CD4-positive, alpha-beta T cell treated with Interleukin-15 for 4 hours (primary cell): ENCODE measurements at regions not wholly inside any gene's neighbourhood (a gene's known extent, or its start where the extent isn't known, plus 50 kb on each side); places are given as distances from the start of the nearest gene placed in this dataset.
"Not testable (repeated sequence)": the region's sequence is repeated elsewhere in the genome, so short reads cannot be mapped to it uniquely, and the experiment has no call there.

Experiments
- DNase-seq: peaks from one replicate; pipeline ENCODE4 v3.0.0-alpha.2; 2020; ENCODE audit warnings: low spot score

DNA sequence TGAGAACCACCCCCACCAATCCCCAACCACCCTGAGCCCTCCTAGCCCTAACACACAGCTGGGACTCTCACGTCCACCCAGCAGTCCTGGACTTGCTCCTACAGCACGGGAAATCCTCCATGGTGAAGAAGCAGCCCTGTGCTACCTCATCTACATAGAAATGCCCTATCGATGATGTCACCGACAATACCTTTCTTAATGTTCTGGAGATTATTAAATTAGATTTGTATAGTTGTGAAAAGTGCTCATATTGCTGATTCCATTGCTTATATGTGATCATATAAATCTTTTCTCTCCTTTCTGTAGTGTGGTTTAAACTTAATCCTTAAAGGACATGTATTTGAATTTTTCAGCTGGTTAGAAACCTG lies 97.1 kb downstream of the PPIAL4G start:
- not testable (repeated sequence) for DNase-seq

- no peak for DNase-seq
These were observed 97.6 kb downstream of the PPIAL4G start for GRCh38 chr1:148385371-148386030.

DNA sequence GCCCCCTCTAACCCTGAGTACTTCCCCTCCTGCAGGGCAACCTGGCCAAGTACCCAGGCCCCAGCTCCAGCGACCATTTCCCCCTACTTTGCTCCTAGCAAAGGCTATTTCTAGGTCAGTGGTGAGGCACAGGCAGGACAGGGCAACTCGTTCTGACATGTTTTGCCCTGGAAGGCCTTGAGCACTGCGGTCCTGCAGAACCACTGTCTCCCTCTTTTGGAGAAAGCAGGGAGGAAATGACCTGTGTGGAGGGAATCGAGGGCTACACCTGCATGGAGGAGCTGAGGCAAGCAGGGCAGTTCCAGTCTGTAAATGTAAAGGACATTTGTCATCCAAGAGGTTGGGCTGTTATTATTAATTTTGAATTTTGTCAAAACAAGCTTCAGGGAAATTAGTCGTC lies 99.1 kb downstream of the PPIAL4G start:
- no peak for DNase-seq

DNA sequence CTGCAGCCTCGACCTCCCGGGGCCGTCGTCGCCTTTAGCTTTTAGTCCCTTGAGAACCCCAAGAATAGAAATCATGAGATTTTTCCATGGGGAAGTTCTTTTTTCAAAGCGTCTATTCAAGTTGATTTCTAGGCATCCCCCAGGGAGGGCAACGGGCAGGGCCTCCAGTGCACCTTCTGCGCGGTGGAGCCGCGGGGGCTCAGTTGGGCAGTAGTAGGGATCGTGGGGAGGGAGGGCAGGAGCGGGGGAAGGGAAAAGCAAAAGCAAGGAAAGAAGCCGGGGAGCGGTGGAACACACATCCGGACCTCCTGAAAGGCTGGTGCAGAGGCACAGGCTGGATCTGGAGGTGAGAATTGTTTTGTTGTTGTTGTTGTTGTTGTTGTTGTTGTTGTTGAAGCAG lies 103.4 kb downstream of the PPIAL4G start:
- DNase-seq = no peak

DNA sequence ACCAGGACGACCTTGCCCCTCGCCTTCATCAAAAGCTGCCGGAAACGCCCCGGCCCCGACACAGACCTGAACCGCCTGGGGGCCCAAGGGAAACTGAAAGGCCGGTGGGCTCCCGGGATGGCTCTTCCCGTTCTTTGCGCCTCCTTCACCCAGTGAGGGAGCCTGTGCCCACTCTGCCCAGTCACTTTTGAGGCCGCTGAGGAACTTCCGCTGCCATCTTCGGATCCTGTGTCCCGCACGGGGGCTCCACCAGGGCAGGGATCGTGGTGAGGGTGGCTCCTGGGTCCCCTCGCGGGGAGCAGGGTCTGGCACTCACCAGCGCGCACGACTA lies 104.0 kb downstream of the PPIAL4G start:
- DNase-seq = no peak

- DNase-seq = not testable (repeated sequence)
These were observed 105.1 kb downstream of the PPIAL4G start for GRCh38 chr1:148377992-148378391.

DNA sequence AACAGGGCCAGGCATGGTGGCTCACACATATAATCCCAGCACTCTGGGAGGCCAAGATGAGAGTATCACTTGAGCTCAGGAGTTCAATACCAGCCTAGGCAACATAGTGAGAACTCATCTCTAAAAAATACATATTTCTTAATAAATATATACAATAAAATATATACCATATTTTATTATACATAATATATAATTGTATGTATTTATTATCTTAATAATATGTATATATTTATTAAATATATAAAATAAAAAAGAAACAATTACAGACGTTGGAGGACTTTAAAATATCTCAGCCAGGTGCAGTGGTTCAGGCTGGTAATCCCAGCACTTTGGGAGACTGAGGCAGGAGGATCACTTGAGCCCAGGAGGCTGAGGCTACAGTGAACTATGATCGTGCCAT lies 106.1 kb downstream of the PPIAL4G start:
- not testable (repeated sequence) for DNase-seq

DNA sequence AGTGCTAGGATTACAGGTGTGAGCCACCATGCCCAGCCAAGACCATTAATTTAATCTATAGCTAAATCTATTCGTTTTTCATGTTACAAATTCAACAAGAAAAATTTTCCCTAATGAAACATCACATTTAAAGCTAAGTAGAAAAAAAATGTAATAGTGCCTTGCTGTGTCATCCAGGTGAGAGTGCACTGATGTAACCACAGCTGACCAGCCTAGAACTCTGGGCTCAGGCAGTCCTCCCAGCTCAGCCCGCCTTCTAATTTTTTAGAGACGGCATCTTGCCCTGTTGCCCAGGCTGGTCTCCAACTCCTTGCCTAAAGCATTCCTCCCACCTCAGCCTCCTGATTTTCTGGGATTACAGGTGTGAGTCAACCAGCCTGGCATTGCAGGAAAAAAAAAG lies 109.0 kb downstream of the PPIAL4G start:
- no peak for DNase-seq

DNA sequence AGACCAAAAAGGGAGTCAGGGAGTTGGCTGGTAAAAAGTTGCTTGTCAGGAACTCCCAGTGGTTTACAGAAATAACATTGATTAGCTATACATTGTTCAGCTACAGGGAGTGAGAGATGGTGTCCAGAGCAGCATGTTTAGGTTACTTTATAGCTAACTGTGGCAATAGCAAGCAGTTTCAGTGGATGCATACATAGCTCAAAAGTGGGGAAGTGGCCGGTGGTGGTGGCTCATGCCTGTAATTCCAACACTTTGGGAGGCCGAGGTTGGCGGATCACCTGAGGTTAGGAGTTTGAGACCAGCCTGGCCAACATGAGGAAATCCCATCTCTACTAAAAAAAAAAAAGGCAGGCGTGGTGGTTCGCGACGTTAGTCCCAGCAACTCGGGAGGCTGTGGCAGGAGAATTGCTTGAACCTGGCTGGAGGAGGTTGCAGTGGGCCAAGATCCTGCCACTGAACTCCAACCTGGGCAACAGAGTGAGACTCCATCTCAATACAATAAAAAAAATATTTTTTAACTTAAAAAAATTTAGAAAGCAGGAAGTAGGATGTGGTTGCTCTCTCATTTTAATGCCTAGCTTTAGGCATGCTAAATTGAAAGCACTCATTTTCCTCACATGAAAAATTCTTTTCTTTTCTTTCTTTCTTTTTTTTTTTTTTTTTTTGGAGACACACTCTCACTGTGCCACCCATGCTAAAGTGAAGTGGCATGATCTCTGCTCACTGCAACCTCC lies 109.7 kb downstream of the PPIAL4G start:
- DNase-seq = no peak

DNA sequence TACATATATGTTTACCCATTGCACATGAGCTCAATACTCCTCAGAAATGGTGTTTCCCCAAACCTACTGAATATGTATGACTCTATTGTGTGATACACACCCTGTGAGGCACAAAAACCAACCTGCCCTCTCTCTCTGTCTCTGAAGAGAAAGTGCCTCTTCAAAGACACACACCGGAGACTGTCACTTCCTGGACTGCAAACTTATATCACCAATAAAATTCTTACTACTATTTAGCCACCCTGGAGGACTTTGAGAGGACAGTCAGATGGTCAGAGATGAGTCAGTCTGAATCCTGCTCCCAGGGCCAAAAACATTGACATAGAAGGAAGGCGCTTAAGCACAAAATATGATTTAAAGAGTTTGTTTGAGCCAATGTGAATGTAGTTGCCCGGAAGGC lies 110.4 kb downstream of the PPIAL4G start:
- peak; percentile 84 for DNase-seq

DNA sequence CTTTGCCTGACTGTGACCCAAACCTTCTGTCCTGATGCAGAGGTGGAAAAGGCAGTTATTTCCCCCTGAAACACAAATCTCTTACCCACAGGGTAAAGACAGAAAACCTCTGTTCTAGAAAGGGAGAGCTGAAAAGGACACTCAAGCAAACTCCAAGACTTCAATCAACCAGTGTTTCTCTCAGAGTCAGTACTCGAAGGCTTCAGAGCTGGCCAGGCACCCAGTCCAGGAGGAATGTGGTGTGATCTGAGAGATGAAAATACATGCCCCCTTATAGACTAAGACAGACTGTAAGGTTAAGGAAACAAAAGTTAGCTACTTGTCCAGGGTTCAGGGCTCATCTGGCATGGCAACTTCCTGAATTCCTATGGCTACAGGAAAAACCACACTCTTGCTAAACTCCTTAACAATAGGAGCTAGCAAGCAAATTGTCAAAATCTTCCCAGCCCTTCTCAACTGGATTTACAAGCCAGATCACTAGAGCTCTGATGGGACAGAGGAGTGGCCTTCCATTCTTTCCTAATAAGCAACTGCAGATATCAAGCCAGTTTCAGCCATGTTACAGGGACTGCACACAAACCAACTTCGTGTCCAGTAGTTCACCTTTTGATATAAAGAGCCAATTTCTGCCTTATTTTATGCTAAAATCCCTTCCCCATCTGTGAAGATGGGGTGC lies 110.9 kb downstream of the PPIAL4G start:
- not testable (repeated sequence) for DNase-seq

GRCh38 chr1:148371551-148371994 lies 111.5 kb downstream of the PPIAL4G start:
- DNase-seq = peak; percentile 83

- not testable (repeated sequence) for DNase-seq
These were observed 112.4 kb downstream of the PPIAL4G start for GRCh38 chr1:148370661-148371060.

DNA sequence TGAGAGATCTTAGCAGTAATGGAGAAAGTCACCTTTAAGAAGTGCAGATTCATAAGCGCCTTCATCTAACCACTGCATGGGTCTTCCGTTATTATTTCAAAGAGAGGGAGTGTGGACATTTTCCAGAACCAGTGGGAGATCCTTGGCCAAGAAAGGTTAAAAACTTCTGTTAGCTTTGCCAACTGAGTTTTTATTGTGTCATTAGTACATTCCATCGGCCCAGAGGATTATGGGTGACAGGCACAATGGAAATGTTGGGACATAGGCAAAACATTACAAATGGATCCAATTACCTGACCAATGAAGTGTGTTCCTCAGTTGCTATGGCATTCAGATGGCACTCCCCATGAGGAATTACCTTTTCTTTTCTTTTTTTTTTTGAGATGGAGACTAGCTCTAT lies 115.5 kb downstream of the PPIAL4G start:
- no peak for DNase-seq

DNA sequence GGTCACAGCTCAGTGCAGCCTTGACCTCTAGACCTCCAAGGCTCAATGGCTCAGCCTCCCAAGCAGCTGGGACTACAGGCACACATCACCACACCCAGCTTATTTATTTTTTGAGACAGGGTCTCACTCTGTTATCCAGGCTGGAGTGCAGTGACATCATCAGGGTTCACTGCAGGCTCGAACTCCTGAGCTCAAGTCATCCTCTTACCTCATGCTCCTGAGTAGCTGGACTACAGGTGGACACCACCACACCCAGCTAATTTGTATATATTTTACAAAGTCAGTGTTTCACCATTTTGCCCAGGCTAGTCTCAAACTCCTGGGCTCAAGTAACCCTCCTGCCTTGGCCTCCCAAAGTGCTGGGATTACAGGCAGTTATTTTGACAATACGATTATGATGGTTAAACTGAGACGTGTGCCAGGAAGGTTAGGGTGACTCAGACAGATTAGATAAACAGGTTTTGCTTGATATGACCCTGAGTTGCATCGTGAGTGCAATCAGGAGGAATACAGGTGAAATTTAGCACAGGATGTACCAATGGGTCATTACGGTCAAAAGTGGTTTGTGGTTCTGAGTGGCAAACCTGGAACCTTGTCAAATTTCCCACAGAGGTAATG lies 116.9 kb downstream of the PPIAL4G start:
- not testable (repeated sequence) for DNase-seq

GRCh38 chr1:148365151-148365550 lies 118.0 kb downstream of the PPIAL4G start:
- DNase-seq = not testable (repeated sequence)

GRCh38 chr1:148363979-148364378 lies 119.1 kb downstream of the PPIAL4G start:
- not testable (repeated sequence) for DNase-seq

GRCh38 chr1:148363439-148363810 lies 119.7 kb downstream of the PPIAL4G start:
- peak; percentile 38 for DNase-seq

- no peak for DNase-seq
These were observed 120.3 kb downstream of the PPIAL4G start for GRCh38 chr1:148362626-148363438.

- no peak for DNase-seq
These were observed 120.9 kb downstream of the PPIAL4G start for GRCh38 chr1:148362216-148362611.

GRCh38 chr1:148361427-148362215 lies 121.5 kb downstream of the PPIAL4G start:
- DNase-seq = peak; percentile 35
